ENCODE measurements at regions not wholly inside any gene's neighbourhood (a gene's known extent, or its start where the extent isn't known, plus 50 kb on each side); places are given as distances from the start of the nearest gene placed in this dataset.

- DNase-seq, result no peak
Measured at GRCh38 chr9:89554307-89555035, 50.3 kb upstream of the GADD45G start.

GRCh38 chr9:89553451-89554010 is 51.3 kb upstream of the GADD45G start:
- DNase-seq, result no peak

DNA sequence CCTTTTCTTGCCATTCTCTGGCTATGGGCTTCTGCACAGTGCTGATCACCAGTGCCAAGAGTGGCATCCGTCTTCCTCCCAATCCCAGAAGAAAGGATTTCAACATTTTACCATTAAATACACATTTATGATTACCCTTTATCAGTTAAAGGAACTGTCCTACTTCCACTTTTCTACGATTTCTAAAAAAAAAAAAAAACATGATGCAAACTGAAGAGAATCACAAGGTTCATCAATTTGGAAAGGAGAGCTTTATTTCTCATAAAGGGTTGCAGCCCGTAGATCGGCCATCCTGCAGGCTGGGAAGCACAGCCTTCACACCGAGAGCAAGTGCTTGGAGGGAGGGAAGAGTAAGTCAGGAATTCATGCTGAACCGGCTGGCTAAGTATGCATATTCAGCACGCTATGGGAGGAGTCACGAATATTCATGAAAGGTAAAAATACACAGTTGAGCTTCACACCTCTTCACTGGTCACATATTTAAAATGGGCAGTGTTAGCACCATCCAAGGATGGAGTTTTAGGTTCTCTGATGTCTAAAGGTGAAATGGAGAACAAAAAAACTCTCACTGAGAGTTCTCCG is 52.5 kb upstream of the SEMA4D start:
- DNase-seq, result no peak

GRCh38 chr9:89549031-89549644 is 51.2 kb upstream of the SEMA4D start:
- DNase-seq, result peak; percentile 61

DNA sequence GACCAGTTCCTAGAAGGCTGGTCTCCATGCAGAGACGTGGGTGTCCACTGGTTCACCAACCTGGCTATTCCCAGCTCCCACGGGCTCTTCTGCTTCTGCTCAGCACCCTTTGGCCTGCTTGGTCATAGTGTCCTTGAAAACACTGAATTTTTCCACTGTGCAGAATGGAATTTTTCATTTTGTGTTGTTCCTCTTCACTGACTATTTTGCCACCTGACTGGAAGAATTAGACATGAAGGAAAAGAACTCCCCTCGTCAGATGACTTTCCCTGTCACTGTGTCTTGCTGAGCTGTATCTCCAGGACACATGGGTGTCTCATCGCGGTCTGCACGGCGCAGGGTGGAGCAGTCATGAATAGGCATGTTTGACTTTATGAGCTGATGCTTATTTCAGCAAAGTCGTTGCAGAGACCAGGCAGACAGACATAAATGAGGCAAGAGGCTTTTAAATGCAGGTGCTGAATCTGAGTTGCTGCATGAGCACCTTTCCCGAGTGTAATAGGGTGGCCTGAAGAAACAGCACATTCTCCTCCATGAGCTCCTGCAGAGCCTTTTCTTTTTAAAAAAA is 50.2 kb upstream of the SEMA4D start:
- DNase-seq, result no peak
